ENCODE measurements at regions not wholly inside any gene's neighbourhood (a gene's known extent, or its start where the extent isn't known, plus 50 kb on each side); places are given as distances from the start of the nearest gene placed in this dataset.

DNA sequence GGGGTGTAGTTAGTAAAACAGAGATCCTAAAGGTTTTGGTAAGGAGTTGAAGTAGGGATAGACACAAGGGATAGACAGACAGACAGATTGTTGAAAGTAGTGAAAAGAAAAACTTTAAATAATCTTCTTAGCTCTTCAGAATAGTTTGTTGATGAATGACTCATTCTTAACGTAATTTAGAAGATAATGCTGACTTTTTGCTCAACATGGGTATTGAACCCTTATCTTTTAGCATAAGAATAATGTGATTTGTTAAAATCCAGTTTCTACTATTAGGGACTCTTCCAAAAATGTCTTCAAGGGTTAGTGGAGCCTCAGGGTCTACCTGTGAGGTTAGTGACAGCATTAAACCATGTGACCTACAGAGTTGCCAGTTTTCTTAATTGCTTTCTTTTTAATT lies 411.2 kb downstream of the ETV1 start:
- H3K36me3 ChIP-seq (ENCODE audit: control insufficient read depth in 2 of 2, extremely low read depth in 1 of 2, insufficient read depth in 2 of 2, low read length in 2 of 2): no peaks in the 10 kb centered on the region
- H3K4me2 ChIP-seq (ENCODE audit: insufficient read depth, low read length): no peak overlapping the region
- no peak for TF ChIP-seq POLR2AphosphoS5 (IDR thresholded peaks at IDR 0.05; ENCODE audit: insufficient read depth, low read depth, low read length)
- TF ChIP-seq EZH2 (IDR thresholded peaks at IDR 0.05; ENCODE audit: borderline replicate concordance, low read depth, low read length, severe bottlenecking): no peak
- no peak for TF ChIP-seq MYC (IDR thresholded peaks at IDR 0.05; ENCODE audit: low read depth, low read length)
- TF ChIP-seq JUN (IDR thresholded peaks at IDR 0.05; ENCODE audit: borderline replicate concordance, insufficient read depth, insufficient read length, low read depth): no peak
- TF ChIP-seq, protein P1, sequence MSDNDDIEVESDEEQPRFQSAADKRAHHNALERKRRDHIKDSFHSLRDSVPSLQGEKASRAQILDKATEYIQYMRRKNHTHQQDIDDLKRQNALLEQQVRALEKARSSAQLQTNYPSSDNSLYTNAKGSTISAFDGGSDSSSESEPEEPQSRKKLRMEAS (IDR thresholded peaks at IDR 0.05; ENCODE audit: insufficient read depth, insufficient read length): no peak
- TF ChIP-seq, protein P2, sequence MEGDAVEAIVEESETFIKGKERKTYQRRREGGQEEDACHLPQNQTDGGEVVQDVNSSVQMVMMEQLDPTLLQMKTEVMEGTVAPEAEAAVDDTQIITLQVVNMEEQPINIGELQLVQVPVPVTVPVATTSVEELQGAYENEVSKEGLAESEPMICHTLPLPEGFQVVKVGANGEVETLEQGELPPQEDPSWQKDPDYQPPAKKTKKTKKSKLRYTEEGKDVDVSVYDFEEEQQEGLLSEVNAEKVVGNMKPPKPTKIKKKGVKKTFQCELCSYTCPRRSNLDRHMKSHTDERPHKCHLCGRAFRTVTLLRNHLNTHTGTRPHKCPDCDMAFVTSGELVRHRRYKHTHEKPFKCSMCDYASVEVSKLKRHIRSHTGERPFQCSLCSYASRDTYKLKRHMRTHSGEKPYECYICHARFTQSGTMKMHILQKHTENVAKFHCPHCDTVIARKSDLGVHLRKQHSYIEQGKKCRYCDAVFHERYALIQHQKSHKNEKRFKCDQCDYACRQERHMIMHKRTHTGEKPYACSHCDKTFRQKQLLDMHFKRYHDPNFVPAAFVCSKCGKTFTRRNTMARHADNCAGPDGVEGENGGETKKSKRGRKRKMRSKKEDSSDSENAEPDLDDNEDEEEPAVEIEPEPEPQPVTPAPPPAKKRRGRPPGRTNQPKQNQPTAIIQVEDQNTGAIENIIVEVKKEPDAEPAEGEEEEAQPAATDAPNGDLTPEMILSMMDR (IDR thresholded peaks at IDR 0.05; ENCODE audit: extremely low read depth in 1 of 2, insufficient read depth in 1 of 2, low read depth in 1 of 2, low read length in 2 of 2): no peak
- no peak for TF ChIP-seq GATA2 (IDR thresholded peaks at IDR 0.05; ENCODE audit: insufficient read depth, insufficient read length, low read depth, low read length)
- TF ChIP-seq FOS (IDR thresholded peaks at IDR 0.05; ENCODE audit: borderline replicate concordance, insufficient read depth, low read length): no peak
- ChIA-PET POLR2A (no interaction called here), CTCF (no interaction called here)
- H3K9me1 ChIP-seq (replicated peaks; ENCODE audit: control insufficient read depth, extremely low read depth, insufficient read depth, low read length): no peaks in the 10 kb centered on the region
- intact Hi-C loops (cut with micrococcal nuclease) (no loop called here), dilution Hi-C loops (cut with MboI; ENCODE audit: extremely low pct_ligation_motif_present, low sequenced_read_pairs) (no loop called here)
- H2AFZ ChIP-seq (ENCODE audit: low read depth, low read length): no peak overlapping the region
- no peaks in the 10 kb centered on the region for H3K79me2 ChIP-seq (ENCODE audit: control insufficient read depth, insufficient read depth, low read length)
- FAIRE-seq (no peak), DNase-seq (ENCODE audit: low read depth, low spot score) (no peak)
- no peak overlapping the region for H3K4me3 ChIP-seq (replicated peaks in 1 of 3; ENCODE audit: insufficient read depth in 1 of 3, low read depth in 1 of 3, low read length in 3 of 3)
- H3K4me1 ChIP-seq (ENCODE audit: control insufficient read depth, extremely low read depth, insufficient read depth, low read length): no peaks in the 10 kb centered on the region
- H3K27ac ChIP-seq (ENCODE audit: insufficient read depth, low read depth, low read length): no peak overlapping the region
- no peak overlapping the region for H3K9ac ChIP-seq (replicated peaks; ENCODE audit: extremely low read depth, insufficient read depth, low read length)
- no peaks in the 10 kb centered on the region for H4K20me1 ChIP-seq (replicated peaks; ENCODE audit: control insufficient read depth, extremely low read depth, insufficient read depth, low read length)
- BruUV-seq (replicated peaks): no TSS peak
- H3K27me3 ChIP-seq (ENCODE audit: control insufficient read depth in 2 of 2, insufficient read depth in 2 of 2, low read length in 2 of 2): no peaks in the 10 kb centered on the region
- H3K9me3 ChIP-seq (replicated peaks; ENCODE audit: control insufficient read depth, insufficient read depth, low read length): no peaks in the 10 kb centered on the region

Measured in endothelial cell of umbilical vein (primary cell).